ENCODE measurements at regions not wholly inside any gene's neighbourhood (a gene's known extent, or its start where the extent isn't known, plus 50 kb on each side); places are given as distances from the start of the nearest gene placed in this dataset.

GRCh38 chr2:16141641-16141921, 201.2 kb downstream of the MYCN start:
- TF ChIP-seq YY1 (IDR thresholded peaks at IDR 0.05; ENCODE audit: insufficient read depth, insufficient read length) (no peak), ZNF274 (IDR thresholded peaks at IDR 0.05; ENCODE audit: low read depth, low read length) (no peak)
